ENCODE measurements at regions not wholly inside any gene's neighbourhood (a gene's known extent, or its start where the extent isn't known, plus 50 kb on each side); places are given as distances from the start of the nearest gene placed in this dataset.

GRCh38 chr3:18780959-18781358, 355.8 kb upstream of the SATB1 start:
- no peaks in the 10 kb centered on the region for H3K27me3 ChIP-seq (ENCODE audit: control insufficient read depth, insufficient read depth, low read length)
- DNase-seq: no peak
- no CpG with 5 or more reads among the region's 3 CpGs for WGBS (ENCODE audit: insufficient coverage, low lambda C conversion rate)
- H3K36me3 ChIP-seq (ENCODE audit: control insufficient read depth, insufficient read depth, low read length): no peaks in the 10 kb centered on the region
- H3K4me1 ChIP-seq (ENCODE audit: control insufficient read depth, insufficient read depth, low read length): no peaks in the 10 kb centered on the region
- H3K4me3 ChIP-seq (ENCODE audit: low read length): no peak overlapping the region
- H3K9me3 ChIP-seq (ENCODE audit: control insufficient read depth, low read depth, low read length): no peaks in the 10 kb centered on the region
- H3K27ac ChIP-seq (ENCODE audit: low read length): no peak overlapping the region

- H3K36me3 ChIP-seq (ENCODE audit: control insufficient read depth, insufficient read depth, low read length): no peaks in the 10 kb centered on the region
- H3K4me1 ChIP-seq (ENCODE audit: control insufficient read depth, insufficient read depth, low read length): no peaks in the 10 kb centered on the region
- DNase-seq: no peak
- no peak overlapping the region for H3K4me3 ChIP-seq (ENCODE audit: low read length)
- WGBS (ENCODE audit: insufficient coverage, low lambda C conversion rate): no CpG with 5 or more reads among the region's 2 CpGs
- H3K9me3 ChIP-seq (ENCODE audit: control insufficient read depth, low read depth, low read length): no peaks in the 10 kb centered on the region
- no peak overlapping the region for H3K27ac ChIP-seq (ENCODE audit: low read length)
- H3K27me3 ChIP-seq (ENCODE audit: control insufficient read depth, insufficient read depth, low read length): no peaks in the 10 kb centered on the region
Measured at GRCh38 chr3:18779704-18780103, 354.6 kb upstream of the SATB1 start.

- WGBS (ENCODE audit: insufficient coverage, low lambda C conversion rate): 70% methylated on average over 2 of the region's 2 CpGs
- Histone ChIP-seq H3K36me3 (ENCODE audit: control insufficient read depth, insufficient read depth, low read length) (no peaks in the 10 kb centered on the region), H3K4me3 (ENCODE audit: low read length) (no peak overlapping the region)
Measured at GRCh38 chr3:18778598-18778997, 353.5 kb upstream of the SATB1 start.

GRCh38 chr3:18778094-18778493, 353.0 kb upstream of the SATB1 start:
- no peaks in the 10 kb centered on the region for H3K9me3 ChIP-seq (ENCODE audit: control insufficient read depth, low read depth, low read length)
- H3K36me3 ChIP-seq (ENCODE audit: control insufficient read depth, insufficient read depth, low read length): no peaks in the 10 kb centered on the region
- no peak overlapping the region for H3K27ac ChIP-seq (ENCODE audit: low read length)
- H3K27me3 ChIP-seq (ENCODE audit: control insufficient read depth, insufficient read depth, low read length): no peaks in the 10 kb centered on the region
- H3K4me3 ChIP-seq (ENCODE audit: low read length): no peak overlapping the region
- no peak for DNase-seq
- H3K4me1 ChIP-seq (ENCODE audit: control insufficient read depth, insufficient read depth, low read length): no peaks in the 10 kb centered on the region

More at GRCh38 chr3:18778598-18778997, 353.5 kb upstream of the SATB1 start:
- H3K4me1 ChIP-seq (ENCODE audit: control insufficient read depth, insufficient read depth, low read length): no peaks in the 10 kb centered on the region
- H3K9me3 ChIP-seq (ENCODE audit: control insufficient read depth, low read depth, low read length): no peaks in the 10 kb centered on the region
- H3K27me3 ChIP-seq (ENCODE audit: control insufficient read depth, insufficient read depth, low read length): no peaks in the 10 kb centered on the region
- H3K27ac ChIP-seq (ENCODE audit: low read length): no peak overlapping the region
- no peak for DNase-seq

- no CpG with 5 or more reads among the region's 2 CpGs for WGBS (ENCODE audit: insufficient coverage, low lambda C conversion rate)
- no peak for DNase-seq
- H3K27me3 ChIP-seq (ENCODE audit: control insufficient read depth, insufficient read depth, low read length): no peaks in the 10 kb centered on the region
- H3K9me3 ChIP-seq (ENCODE audit: control insufficient read depth, low read depth, low read length): no peaks in the 10 kb centered on the region
- H3K4me3 ChIP-seq (ENCODE audit: low read length): no peak overlapping the region
- H3K36me3 ChIP-seq (ENCODE audit: control insufficient read depth, insufficient read depth, low read length): no peaks in the 10 kb centered on the region
- no peaks in the 10 kb centered on the region for H3K4me1 ChIP-seq (ENCODE audit: control insufficient read depth, insufficient read depth, low read length)
- H3K27ac ChIP-seq (ENCODE audit: low read length): no peak overlapping the region
Measured at GRCh38 chr3:18775501-18775900, 350.4 kb upstream of the SATB1 start.

- Histone ChIP-seq H3K27me3 (ENCODE audit: control insufficient read depth, insufficient read depth, low read length) (no peaks in the 10 kb centered on the region), H3K36me3 (ENCODE audit: control insufficient read depth, insufficient read depth, low read length) (no peaks in the 10 kb centered on the region), H3K4me3 (ENCODE audit: low read length) (no peak overlapping the region), H3K27ac (ENCODE audit: low read length) (no peak overlapping the region), H3K4me1 (ENCODE audit: control insufficient read depth, insufficient read depth, low read length) (no peaks in the 10 kb centered on the region), H3K9me3 (ENCODE audit: control insufficient read depth, low read depth, low read length) (no peaks in the 10 kb centered on the region)
- WGBS (ENCODE audit: insufficient coverage, low lambda C conversion rate): no CpG with 5 or more reads among the region's 2 CpGs
- DNase-seq: no peak
Measured at GRCh38 chr3:18774319-18775088, 349.4 kb upstream of the SATB1 start.

- Histone ChIP-seq H3K4me1 (ENCODE audit: control insufficient read depth, insufficient read depth, low read length) (no peaks in the 10 kb centered on the region), H3K27me3 (ENCODE audit: control insufficient read depth, insufficient read depth, low read length) (no peaks in the 10 kb centered on the region), H3K27ac (ENCODE audit: low read length) (no peak overlapping the region), H3K9me3 (ENCODE audit: control insufficient read depth, low read depth, low read length) (no peaks in the 10 kb centered on the region), H3K4me3 (ENCODE audit: low read length) (no peak overlapping the region), H3K36me3 (ENCODE audit: control insufficient read depth, insufficient read depth, low read length) (no peaks in the 10 kb centered on the region)
- DNase-seq: no peak
Measured at GRCh38 chr3:18772699-18773305, 347.7 kb upstream of the SATB1 start.

GRCh38 chr3:18771931-18772330, 346.8 kb upstream of the SATB1 start:
- Histone ChIP-seq H3K4me3 (ENCODE audit: low read length) (no peak overlapping the region), H3K4me1 (ENCODE audit: control insufficient read depth, insufficient read depth, low read length) (no peaks in the 10 kb centered on the region), H3K36me3 (ENCODE audit: control insufficient read depth, insufficient read depth, low read length) (no peaks in the 10 kb centered on the region), H3K9me3 (ENCODE audit: control insufficient read depth, low read depth, low read length) (no peaks in the 10 kb centered on the region), H3K27me3 (ENCODE audit: control insufficient read depth, insufficient read depth, low read length) (no peaks in the 10 kb centered on the region), H3K27ac (ENCODE audit: low read length) (no peak overlapping the region)
- DNase-seq: no peak
- no CpG with 5 or more reads among the region's 1 CpG for WGBS (ENCODE audit: insufficient coverage, low lambda C conversion rate)

GRCh38 chr3:18770800-18771199, 345.7 kb upstream of the SATB1 start:
- no CpG with 5 or more reads among the region's 2 CpGs for WGBS (ENCODE audit: insufficient coverage, low lambda C conversion rate)

GRCh38 chr3:18767756-18768303, 342.7 kb upstream of the SATB1 start:
- Histone ChIP-seq H3K9me3 (ENCODE audit: control insufficient read depth, low read depth, low read length) (no peaks in the 10 kb centered on the region), H3K27ac (ENCODE audit: low read length) (no peak overlapping the region), H3K36me3 (ENCODE audit: control insufficient read depth, insufficient read depth, low read length) (no peaks in the 10 kb centered on the region), H3K4me1 (ENCODE audit: control insufficient read depth, insufficient read depth, low read length) (no peaks in the 10 kb centered on the region), H3K27me3 (ENCODE audit: control insufficient read depth, insufficient read depth, low read length) (no peaks in the 10 kb centered on the region), H3K4me3 (ENCODE audit: low read length) (no peak overlapping the region)
- no peak for DNase-seq
- WGBS (ENCODE audit: insufficient coverage, low lambda C conversion rate): 100% methylated on average over 1 of the region's 6 CpGs

More at GRCh38 chr3:18770800-18771199, 345.7 kb upstream of the SATB1 start:
- Histone ChIP-seq H3K4me1 (ENCODE audit: control insufficient read depth, insufficient read depth, low read length) (no peaks in the 10 kb centered on the region), H3K36me3 (ENCODE audit: control insufficient read depth, insufficient read depth, low read length) (no peaks in the 10 kb centered on the region), H3K27me3 (ENCODE audit: control insufficient read depth, insufficient read depth, low read length) (no peaks in the 10 kb centered on the region), H3K9me3 (ENCODE audit: control insufficient read depth, low read depth, low read length) (no peaks in the 10 kb centered on the region), H3K4me3 (ENCODE audit: low read length) (no peak overlapping the region), H3K27ac (ENCODE audit: low read length) (no peak overlapping the region)
- DNase-seq: no peak

GRCh38 chr3:18766974-18767373, 341.8 kb upstream of the SATB1 start:
- WGBS (ENCODE audit: insufficient coverage, low lambda C conversion rate): no CpG with 5 or more reads among the region's 2 CpGs
- Histone ChIP-seq H3K4me3 (ENCODE audit: low read length) (no peak overlapping the region), H3K27me3 (ENCODE audit: control insufficient read depth, insufficient read depth, low read length) (no peaks in the 10 kb centered on the region), H3K36me3 (ENCODE audit: control insufficient read depth, insufficient read depth, low read length) (no peaks in the 10 kb centered on the region), H3K4me1 (ENCODE audit: control insufficient read depth, insufficient read depth, low read length) (no peaks in the 10 kb centered on the region), H3K9me3 (ENCODE audit: control insufficient read depth, low read depth, low read length) (no peaks in the 10 kb centered on the region), H3K27ac (ENCODE audit: low read length) (no peak overlapping the region)
- DNase-seq: no peak

Data from large intestine (tissue), 3 donors.